ENCODE measurements at regions not wholly inside any gene's neighbourhood (a gene's known extent, or its start where the extent isn't known, plus 50 kb on each side); places are given as distances from the start of the nearest gene placed in this dataset.

DNA sequence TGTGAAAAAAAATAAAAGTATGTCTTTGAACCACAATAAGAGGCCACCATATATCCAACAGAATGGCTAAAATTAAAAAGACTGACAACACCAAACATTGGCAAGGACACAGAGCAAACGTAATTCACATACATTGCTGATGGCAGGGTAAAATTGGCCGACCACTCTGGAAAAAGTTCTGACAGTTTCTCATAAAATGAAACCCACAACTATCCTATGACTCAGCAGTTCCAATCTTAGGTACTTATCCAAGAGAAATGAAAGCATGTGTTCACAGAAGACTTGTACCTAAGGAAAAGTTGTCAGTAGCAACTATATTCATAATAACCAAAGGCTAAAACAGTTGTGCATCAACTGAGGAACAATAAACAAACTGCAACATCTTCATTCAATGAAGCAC is 357.3 kb upstream of the XYLT1 start:
- H3K4me1 ChIP-seq, result no peaks in the 10 kb centered on the region
- ATAC-seq (no peak), DNase-seq (peak in 1 of 4 donors; percentile 11)
- TF ChIP-seq, protein P1, sequence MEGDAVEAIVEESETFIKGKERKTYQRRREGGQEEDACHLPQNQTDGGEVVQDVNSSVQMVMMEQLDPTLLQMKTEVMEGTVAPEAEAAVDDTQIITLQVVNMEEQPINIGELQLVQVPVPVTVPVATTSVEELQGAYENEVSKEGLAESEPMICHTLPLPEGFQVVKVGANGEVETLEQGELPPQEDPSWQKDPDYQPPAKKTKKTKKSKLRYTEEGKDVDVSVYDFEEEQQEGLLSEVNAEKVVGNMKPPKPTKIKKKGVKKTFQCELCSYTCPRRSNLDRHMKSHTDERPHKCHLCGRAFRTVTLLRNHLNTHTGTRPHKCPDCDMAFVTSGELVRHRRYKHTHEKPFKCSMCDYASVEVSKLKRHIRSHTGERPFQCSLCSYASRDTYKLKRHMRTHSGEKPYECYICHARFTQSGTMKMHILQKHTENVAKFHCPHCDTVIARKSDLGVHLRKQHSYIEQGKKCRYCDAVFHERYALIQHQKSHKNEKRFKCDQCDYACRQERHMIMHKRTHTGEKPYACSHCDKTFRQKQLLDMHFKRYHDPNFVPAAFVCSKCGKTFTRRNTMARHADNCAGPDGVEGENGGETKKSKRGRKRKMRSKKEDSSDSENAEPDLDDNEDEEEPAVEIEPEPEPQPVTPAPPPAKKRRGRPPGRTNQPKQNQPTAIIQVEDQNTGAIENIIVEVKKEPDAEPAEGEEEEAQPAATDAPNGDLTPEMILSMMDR (IDR thresholded peaks at IDR 0.05), result no peak
- H3K27me3 ChIP-seq, result no peaks in the 10 kb centered on the region
- H3K9me3 ChIP-seq, result no peaks in the 10 kb centered on the region
- intact Hi-C loops (cut with DNase I), result no loop called here
- H3K4me3 ChIP-seq, result no peak overlapping the region
- no peak overlapping the region for H3K27ac ChIP-seq
- H3K36me3 ChIP-seq, result no peaks in the 10 kb centered on the region

DNA sequence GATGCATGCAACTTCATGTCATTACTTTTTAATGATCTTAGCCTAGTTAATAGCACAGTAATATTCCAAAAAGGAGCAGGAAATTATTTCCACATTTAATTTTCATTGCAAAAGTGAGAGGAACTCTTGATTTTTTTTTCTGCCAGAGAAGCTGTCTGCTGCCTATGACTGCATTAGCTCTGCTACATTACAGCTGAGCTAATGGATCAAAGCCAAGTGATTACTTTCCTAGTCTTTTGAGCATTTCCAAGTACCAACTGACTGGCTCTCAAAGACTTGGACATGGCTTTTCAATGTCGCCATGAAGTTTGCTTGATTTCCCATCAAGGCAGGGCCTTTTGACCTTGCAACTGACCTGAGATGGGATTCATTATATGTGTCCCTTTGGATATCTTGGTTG is 356.6 kb upstream of the XYLT1 start:
- Histone ChIP-seq H3K27ac (no peak overlapping the region), H3K27me3 (no peaks in the 10 kb centered on the region), H3K9me3 (no peaks in the 10 kb centered on the region), H3K4me1 (no peaks in the 10 kb centered on the region), H3K4me3 (no peak overlapping the region), H3K36me3 (no peaks in the 10 kb centered on the region)
- intact Hi-C loops (cut with DNase I), result no loop called here
- TF ChIP-seq, protein P1 (IDR thresholded peaks at IDR 0.05), result no peak
- ATAC-seq (no peak), DNase-seq (no peak)

DNA sequence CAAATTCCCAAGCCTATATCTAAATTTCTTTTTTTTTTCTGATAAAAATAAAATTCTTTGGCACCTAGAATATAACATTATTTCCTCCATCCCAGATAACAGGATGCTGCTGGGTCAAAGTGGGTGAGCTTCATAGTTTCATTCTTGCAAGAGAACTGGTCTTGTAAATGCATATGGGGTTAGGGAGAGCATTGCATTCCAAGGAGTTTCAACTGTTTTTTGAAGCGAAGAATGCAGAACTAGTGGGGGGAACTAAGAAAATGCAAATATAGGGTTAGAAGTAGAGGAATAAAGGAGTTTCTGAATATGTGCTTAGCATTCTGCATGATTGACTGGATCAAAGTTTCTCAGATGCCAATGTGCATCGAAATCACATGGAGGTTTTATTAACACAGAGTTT is 347.2 kb upstream of the XYLT1 start:
- peaks cover 0 to 11% of the 10 kb centered on the region in 2 donors for H3K9me3 ChIP-seq
- no peak overlapping the region for H3K4me3 ChIP-seq
- intact Hi-C loops (cut with DNase I), result no loop called here
- TF ChIP-seq, protein P1 (IDR thresholded peaks at IDR 0.05), result no peak
- H3K27me3 ChIP-seq, result peaks cover 0 to 4% of the 10 kb centered on the region in 2 donors
- no peaks in the 10 kb centered on the region for H3K36me3 ChIP-seq
- ATAC-seq (no peak), DNase-seq (no peak)
- no peaks in the 10 kb centered on the region for H3K4me1 ChIP-seq
- no peak overlapping the region for H3K27ac ChIP-seq

DNA sequence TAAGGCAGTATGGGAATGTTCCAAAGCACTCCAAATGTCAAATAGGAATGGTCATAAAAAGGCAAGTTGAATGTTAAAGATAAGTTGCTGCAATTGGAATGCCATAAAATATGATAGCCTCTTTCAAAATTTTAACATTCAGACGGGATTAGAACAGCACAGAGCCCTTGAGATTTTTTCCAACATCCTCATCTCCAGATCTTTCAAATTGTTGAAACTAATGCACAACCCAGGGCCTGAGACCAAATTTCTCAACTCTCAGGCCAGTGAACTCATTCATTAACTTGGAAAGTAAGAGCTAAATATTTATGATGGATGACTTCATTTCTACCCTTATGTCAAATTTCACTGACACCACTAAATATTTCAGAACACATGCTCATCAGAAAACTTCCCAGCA is 346.5 kb upstream of the XYLT1 start:
- Histone ChIP-seq H3K4me3 (no peak overlapping the region), H3K27ac (no peak overlapping the region), H3K27me3 (peaks cover 0 to 4% of the 10 kb centered on the region in 2 donors), H3K36me3 (no peaks in the 10 kb centered on the region), H3K9me3 (peaks cover 0 to 11% of the 10 kb centered on the region in 2 donors), H3K4me1 (no peaks in the 10 kb centered on the region)
- intact Hi-C loops (cut with DNase I), result no loop called here
- ATAC-seq (no peak), DNase-seq (no peak)
- TF ChIP-seq, protein P1 (IDR thresholded peaks at IDR 0.05), result no peak

DNA sequence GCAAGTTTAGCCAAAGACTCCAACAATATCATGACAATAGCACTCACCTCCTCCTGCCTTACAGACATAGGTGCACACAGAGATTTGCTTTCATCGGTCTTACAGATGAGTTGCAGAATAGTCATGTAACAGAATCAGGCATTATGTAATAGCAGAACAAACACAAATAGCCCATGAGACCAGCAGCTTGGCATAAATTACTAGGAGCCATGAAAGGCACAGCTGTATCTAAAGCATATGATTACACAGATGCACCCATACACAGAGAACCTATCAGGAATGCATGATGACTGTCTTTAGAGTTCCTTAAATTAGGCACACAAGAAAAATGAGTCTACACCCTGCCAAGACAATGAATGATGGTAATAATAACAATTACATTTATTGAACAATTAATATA is 342.0 kb upstream of the XYLT1 start:
- Histone ChIP-seq H3K27ac (no peak overlapping the region), H3K36me3 (no peaks in the 10 kb centered on the region), H3K4me1 (no peaks in the 10 kb centered on the region), H3K27me3 (no peaks in the 10 kb centered on the region), H3K4me3 (no peak overlapping the region), H3K9me3 (peaks cover 0 to 14% of the 10 kb centered on the region in 2 donors)
- TF ChIP-seq, protein P1 (IDR thresholded peaks at IDR 0.05), result no peak
- intact Hi-C loops (cut with DNase I), result no loop called here
- no peak for ATAC-seq
- DNase-seq, result no peak

Measured in left lung (tissue), 4 donors.